Epithelial cell of esophagus (primary cell): ENCODE measurements at regions not wholly inside any gene's neighbourhood (a gene's known extent, or its start where the extent isn't known, plus 50 kb on each side); places are given as distances from the start of the nearest gene placed in this dataset.

Experiments used
- DNase-seq: peaks from one replicate; pipeline ENCODE4 v3.0.0; 2010; ENCODE audit warnings: low read depth
- H3K4me3 ChIP-seq: 2 replicates; pipeline ENCODE4 v1.5.1; 2011; ENCODE audit warnings: mild to moderate bottlenecking, low read length, control low read depth
- TF ChIP-seq, protein P1 (sequence below): IDR thresholded peaks from 2 replicates; pipeline ENCODE4 v1.5.1; 2011; ENCODE audit warnings: low read depth, mild to moderate bottlenecking, low read length, control low read depth, inconsistent platforms; ENCODE audit not compliant: insufficient read depth; ENCODE audit errors: missing control alignments

- TF ChIP-seq, protein P1, sequence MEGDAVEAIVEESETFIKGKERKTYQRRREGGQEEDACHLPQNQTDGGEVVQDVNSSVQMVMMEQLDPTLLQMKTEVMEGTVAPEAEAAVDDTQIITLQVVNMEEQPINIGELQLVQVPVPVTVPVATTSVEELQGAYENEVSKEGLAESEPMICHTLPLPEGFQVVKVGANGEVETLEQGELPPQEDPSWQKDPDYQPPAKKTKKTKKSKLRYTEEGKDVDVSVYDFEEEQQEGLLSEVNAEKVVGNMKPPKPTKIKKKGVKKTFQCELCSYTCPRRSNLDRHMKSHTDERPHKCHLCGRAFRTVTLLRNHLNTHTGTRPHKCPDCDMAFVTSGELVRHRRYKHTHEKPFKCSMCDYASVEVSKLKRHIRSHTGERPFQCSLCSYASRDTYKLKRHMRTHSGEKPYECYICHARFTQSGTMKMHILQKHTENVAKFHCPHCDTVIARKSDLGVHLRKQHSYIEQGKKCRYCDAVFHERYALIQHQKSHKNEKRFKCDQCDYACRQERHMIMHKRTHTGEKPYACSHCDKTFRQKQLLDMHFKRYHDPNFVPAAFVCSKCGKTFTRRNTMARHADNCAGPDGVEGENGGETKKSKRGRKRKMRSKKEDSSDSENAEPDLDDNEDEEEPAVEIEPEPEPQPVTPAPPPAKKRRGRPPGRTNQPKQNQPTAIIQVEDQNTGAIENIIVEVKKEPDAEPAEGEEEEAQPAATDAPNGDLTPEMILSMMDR: no peak
- no peak for DNase-seq
- no peak overlapping the region for H3K4me3 ChIP-seq
These were observed 250.5 kb downstream of the RPL10L start for GRCh38 chr14:46401066-46401465.

DNA sequence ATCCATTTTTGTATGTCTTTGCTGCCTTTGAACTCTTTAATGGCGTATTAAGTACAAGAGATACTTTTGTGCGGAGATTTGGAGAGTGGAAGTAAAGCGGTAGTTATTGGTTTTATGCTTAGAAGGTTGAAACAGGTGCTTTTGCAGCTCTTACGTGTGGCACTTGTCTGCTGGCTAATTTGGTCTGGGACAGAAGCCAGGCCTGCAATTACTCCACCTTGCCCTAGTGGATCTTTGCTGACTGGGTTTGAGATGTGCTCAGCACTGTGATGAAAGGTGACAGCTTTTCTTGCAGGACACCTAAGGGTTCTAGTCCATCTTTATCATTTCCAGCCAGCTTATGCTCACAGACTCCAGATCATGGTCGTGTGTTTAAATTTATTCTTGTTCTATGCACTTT is 252.5 kb downstream of the RPL10L start:
- DNase-seq: no peak
- no peak overlapping the region for H3K4me3 ChIP-seq
- TF ChIP-seq, protein P1: no peak

DNA sequence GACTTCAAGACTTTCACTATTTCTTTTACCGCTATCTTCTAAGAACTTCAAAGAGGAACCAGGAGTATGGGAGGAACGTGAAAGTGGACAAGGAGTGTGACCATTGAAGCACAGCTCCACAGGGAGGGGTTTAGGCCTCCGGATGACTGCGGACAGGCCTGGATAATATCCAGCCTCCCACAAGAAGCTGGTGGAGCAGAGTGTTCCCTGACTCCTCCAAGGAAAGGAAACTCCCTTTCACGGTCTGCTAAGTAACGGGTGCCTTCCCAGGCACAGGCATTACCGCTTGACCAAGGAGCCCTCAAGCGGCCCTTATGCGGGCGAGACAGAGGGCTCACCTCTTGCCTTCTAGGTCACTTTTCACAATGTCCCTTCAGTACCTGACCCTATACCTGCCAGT is 267.0 kb downstream of the RPL10L start:
- H3K4me3 ChIP-seq: no peak overlapping the region
- TF ChIP-seq, protein P1: no peak
- no peak for DNase-seq

GRCh38 chr14:46381674-46382073 is 269.9 kb downstream of the RPL10L start:
- TF ChIP-seq, protein P1: no peak
- no peak overlapping the region for H3K4me3 ChIP-seq
- DNase-seq: no peak

- H3K4me3 ChIP-seq: no peak overlapping the region
- DNase-seq: peak; percentile 0
- TF ChIP-seq, protein P1: no peak
These were observed 273.3 kb downstream of the RPL10L start for GRCh38 chr14:46378248-46378647.

- DNase-seq: no peak
- TF ChIP-seq, protein P1: no peak
- H3K4me3 ChIP-seq: no peak overlapping the region
These were observed 274.3 kb downstream of the RPL10L start for GRCh38 chr14:46377305-46377704.

- H3K4me3 ChIP-seq: no peak overlapping the region
- no peak for DNase-seq
- TF ChIP-seq, protein P1: no peak
These were observed 282.2 kb downstream of the RPL10L start for GRCh38 chr14:46369391-46369790.
